ENCODE measurements at regions not wholly inside any gene's neighbourhood (a gene's known extent, or its start where the extent isn't known, plus 50 kb on each side); places are given as distances from the start of the nearest gene placed in this dataset.

DNA sequence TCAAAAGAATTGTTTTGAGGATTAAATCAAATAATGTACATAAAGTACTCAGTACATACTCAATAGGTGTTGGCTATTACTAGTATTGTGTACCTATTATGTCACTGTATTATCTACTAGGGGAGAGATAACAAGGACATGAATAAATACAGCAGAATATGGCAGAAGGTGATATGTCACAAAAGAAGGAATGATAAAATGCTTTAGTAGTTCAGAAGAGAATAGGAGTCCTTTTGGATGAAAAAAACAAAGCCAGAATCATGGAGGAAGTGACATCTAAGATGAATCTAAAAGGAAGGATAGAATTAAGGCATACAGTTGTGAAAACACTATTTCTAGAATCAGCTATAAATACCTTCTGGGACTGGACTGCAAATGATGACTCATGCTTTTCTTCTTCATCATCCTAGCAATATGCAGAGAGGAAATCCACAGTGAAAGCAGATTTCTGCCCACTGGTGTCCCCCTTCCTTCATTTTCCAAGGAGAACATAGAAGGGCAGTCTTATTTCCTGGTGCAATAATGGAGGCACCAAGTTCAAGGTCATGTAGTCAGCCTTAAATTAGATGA lies 98.7 kb downstream of the GLUD2 start:
- Histone ChIP-seq H3K36me3 (ENCODE audit: control insufficient read depth, insufficient read depth, low read length) (no peaks in the 10 kb centered on the region), H3K4me1 (ENCODE audit: control insufficient read depth, insufficient read depth, low read length) (peaks cover 4% of the 10 kb centered on the region), H3K27me3 (ENCODE audit: control insufficient read depth, insufficient read depth, low read length) (peaks cover 3% of the 10 kb centered on the region), H3K9ac (ENCODE audit: low read depth, low read length) (no peak overlapping the region), H3K9me3 (ENCODE audit: control insufficient read depth, insufficient read depth, low read length) (no peaks in the 10 kb centered on the region), H3K4me3 (ENCODE audit: low read depth, low read length) (no peak overlapping the region)

DNA sequence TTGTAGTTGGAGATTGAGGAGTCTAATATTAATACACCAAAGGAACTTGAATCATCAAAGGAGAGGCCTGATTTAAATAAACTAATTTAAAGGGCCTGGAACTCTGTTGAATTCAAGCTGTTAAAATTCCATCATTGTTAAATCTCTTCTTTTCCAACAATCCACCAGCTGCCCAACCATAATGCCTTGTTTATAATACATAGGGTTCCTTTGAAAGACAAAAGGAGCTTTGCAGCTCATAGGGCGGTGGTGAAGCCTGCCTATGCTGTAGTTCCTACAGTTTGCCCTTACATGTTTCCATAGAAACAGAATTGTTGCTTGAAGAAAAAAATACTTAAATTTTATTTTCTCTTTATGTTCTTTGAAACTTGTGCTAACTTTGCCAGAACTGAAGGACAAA lies 102.8 kb downstream of the GLUD2 start:
- no peak overlapping the region for H3K9ac ChIP-seq (ENCODE audit: low read depth, low read length)
- peaks cover 4% of the 10 kb centered on the region for H3K4me1 ChIP-seq (ENCODE audit: control insufficient read depth, insufficient read depth, low read length)
- H3K4me3 ChIP-seq (ENCODE audit: low read depth, low read length), result no peak overlapping the region
- no peaks in the 10 kb centered on the region for H3K36me3 ChIP-seq (ENCODE audit: control insufficient read depth, insufficient read depth, low read length)
- peaks cover 25% of the 10 kb centered on the region for H3K27me3 ChIP-seq (ENCODE audit: control insufficient read depth, insufficient read depth, low read length)
- no peaks in the 10 kb centered on the region for H3K9me3 ChIP-seq (ENCODE audit: control insufficient read depth, insufficient read depth, low read length)

DNA sequence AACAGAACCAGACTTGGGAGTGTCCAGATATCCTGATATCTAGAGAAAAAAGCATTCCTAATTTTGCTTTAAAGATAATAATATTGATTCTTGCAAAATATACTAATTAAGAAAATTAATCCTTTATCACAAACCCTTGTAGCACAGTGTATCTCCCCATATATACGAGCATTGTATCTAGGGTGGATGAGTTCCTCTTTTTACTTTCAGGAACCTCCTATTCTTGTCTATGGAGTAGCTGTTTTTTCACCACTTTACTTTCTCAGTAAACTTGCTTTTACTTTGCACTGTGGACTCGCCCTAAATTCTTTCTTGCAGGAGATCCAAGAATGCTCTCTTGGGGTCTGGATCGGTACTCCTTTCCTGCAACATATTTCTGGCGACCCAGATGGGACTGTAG lies 103.9 kb downstream of the GLUD2 start:
- Histone ChIP-seq H3K4me1 (ENCODE audit: control insufficient read depth, insufficient read depth, low read length) (peaks cover 4% of the 10 kb centered on the region), H3K9ac (ENCODE audit: low read depth, low read length) (no peak overlapping the region), H3K27me3 (ENCODE audit: control insufficient read depth, insufficient read depth, low read length) (peaks cover 25% of the 10 kb centered on the region), H3K36me3 (ENCODE audit: control insufficient read depth, insufficient read depth, low read length) (no peaks in the 10 kb centered on the region), H3K4me3 (ENCODE audit: low read depth, low read length) (no peak overlapping the region), H3K9me3 (ENCODE audit: control insufficient read depth, insufficient read depth, low read length) (no peaks in the 10 kb centered on the region)

DNA sequence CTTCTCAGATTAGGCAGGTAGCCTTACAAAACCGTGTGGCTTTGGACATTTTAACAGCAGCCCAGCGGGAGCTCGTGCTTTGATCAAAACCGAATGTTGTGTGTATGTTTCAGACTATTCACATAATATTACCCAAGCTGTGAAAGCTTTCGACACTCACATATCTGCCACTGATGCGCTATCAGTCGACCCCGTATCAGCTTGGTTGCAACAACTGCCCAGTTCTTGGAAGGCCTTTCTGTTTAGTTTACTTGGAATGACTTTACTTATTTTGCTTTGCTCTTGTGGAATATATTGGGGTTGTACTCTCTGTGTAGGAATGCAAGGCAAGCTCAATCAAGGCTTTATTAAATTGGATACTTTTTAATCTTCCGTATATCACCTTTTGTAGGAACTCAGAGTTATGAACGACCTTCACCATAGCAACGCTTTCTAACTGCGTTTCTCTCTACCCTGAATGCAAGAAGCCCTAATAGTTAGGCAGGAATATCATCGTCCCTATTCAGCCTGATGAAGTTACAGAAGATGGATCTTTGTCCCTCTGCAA lies 107.5 kb downstream of the GLUD2 start:
- no peak overlapping the region for H3K4me3 ChIP-seq (ENCODE audit: low read depth, low read length)
- H3K4me1 ChIP-seq (ENCODE audit: control insufficient read depth, insufficient read depth, low read length), result peaks cover 4% of the 10 kb centered on the region

DNA sequence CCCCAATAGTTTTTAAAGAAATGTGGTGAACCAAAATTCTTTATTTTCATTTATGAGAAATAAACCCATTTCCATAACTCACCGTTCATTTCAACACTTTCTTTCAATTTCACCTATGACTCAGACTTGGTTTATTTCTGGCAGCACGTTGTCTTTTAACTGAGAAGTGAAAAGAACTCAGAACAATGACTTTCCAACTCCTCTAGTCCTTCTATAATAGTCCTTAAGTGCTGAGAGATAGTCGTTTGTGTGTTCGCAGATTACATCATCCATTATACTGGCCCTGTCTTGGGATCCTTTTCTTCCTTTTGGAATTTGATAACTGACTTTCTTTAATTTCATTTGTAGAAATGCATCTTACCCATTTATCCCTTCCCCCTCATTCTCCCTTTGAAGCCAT lies 113.6 kb downstream of the GLUD2 start:
- Histone ChIP-seq H3K9me3 (ENCODE audit: control insufficient read depth, insufficient read depth, low read length) (no peaks in the 10 kb centered on the region), H3K9ac (ENCODE audit: low read depth, low read length) (no peak overlapping the region), H3K27me3 (ENCODE audit: control insufficient read depth, insufficient read depth, low read length) (peaks cover 2% of the 10 kb centered on the region), H3K4me1 (ENCODE audit: control insufficient read depth, insufficient read depth, low read length) (no peaks in the 10 kb centered on the region), H3K36me3 (ENCODE audit: control insufficient read depth, insufficient read depth, low read length) (no peaks in the 10 kb centered on the region), H3K4me3 (ENCODE audit: low read depth, low read length) (no peak overlapping the region)

More for the DNA sequence above, 107.5 kb downstream of the GLUD2 start:
- Histone ChIP-seq H3K9me3 (ENCODE audit: control insufficient read depth, insufficient read depth, low read length) (no peaks in the 10 kb centered on the region), H3K36me3 (ENCODE audit: control insufficient read depth, insufficient read depth, low read length) (no peaks in the 10 kb centered on the region), H3K9ac (ENCODE audit: low read depth, low read length) (no peak overlapping the region), H3K27me3 (ENCODE audit: control insufficient read depth, insufficient read depth, low read length) (peaks cover 22% of the 10 kb centered on the region)

DNA sequence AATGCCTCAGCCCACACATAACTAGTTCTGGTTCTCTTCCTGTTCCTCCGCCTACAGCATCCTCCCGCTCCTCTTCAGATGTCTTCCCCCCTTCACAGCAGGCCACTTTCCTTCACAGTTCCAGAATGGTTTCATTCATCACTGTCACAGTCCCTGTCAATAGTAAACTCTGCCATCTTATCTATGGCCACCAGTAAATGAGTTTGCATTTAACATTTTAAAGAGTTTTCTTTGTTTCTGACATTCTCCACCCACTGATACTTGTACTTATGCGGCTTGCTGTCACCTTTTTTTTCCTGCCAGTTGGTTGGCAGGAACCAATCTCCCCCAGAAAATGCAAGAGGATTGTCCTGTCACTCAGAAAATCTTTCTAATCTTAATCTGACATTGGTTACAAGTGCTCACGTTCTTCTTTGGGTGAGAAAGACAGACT lies 114.1 kb downstream of the GLUD2 start:
- Histone ChIP-seq H3K27me3 (ENCODE audit: control insufficient read depth, insufficient read depth, low read length) (peaks cover 2% of the 10 kb centered on the region), H3K36me3 (ENCODE audit: control insufficient read depth, insufficient read depth, low read length) (no peaks in the 10 kb centered on the region), H3K4me1 (ENCODE audit: control insufficient read depth, insufficient read depth, low read length) (no peaks in the 10 kb centered on the region), H3K4me3 (ENCODE audit: low read depth, low read length) (no peak overlapping the region), H3K9me3 (ENCODE audit: control insufficient read depth, insufficient read depth, low read length) (no peaks in the 10 kb centered on the region), H3K9ac (ENCODE audit: low read depth, low read length) (no peak overlapping the region)

DNA sequence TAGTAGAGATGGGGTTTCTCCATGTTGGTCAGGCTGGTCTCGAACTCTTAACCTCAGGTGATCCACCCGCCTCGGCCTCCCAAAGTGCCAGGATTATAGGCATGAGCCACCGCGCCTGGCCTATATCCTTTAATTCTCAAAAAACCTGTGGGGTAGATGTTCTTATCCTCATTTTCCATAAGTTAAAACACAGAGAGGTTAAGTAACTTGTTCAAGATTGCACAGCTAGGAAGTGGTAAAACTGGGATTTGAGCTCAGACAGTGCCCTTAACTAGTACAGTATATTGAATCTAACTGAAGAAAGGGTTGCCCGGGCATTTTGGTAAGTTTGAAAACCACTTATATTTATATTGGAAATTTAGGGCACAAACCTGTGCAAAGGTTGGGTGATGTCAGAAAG lies 116.0 kb downstream of the GLUD2 start:
- no peaks in the 10 kb centered on the region for H3K36me3 ChIP-seq (ENCODE audit: control insufficient read depth, insufficient read depth, low read length)
- no peak overlapping the region for H3K9ac ChIP-seq (ENCODE audit: low read depth, low read length)
- H3K4me1 ChIP-seq (ENCODE audit: control insufficient read depth, insufficient read depth, low read length), result no peaks in the 10 kb centered on the region
- no peak overlapping the region for H3K4me3 ChIP-seq (ENCODE audit: low read depth, low read length)
- H3K9me3 ChIP-seq (ENCODE audit: control insufficient read depth, insufficient read depth, low read length), result no peaks in the 10 kb centered on the region
- H3K27me3 ChIP-seq (ENCODE audit: control insufficient read depth, insufficient read depth, low read length), result peaks cover 2% of the 10 kb centered on the region

DNA sequence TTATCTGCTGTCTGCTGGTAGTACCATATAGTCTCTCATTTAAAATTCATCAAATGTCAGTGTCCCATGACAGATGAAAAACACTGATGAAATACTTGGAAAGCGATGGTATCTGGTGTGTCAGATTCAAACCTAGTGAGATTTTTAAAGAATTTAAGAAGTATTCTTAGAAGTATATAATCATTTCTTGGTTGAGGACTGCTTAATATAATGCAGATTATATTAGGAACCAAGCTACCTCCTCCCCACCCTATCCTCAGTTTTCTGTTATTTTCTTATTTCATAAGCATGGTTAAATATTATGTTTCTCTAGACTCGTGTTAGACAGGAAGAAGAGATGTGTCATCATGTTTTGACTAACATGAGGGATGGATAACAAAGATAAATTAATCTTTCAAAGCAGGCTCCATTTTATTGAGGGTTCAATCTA lies 118.5 kb downstream of the GLUD2 start:
- Histone ChIP-seq H3K9ac (ENCODE audit: low read depth, low read length) (no peak overlapping the region), H3K27me3 (ENCODE audit: control insufficient read depth, insufficient read depth, low read length) (peaks cover 2% of the 10 kb centered on the region), H3K36me3 (ENCODE audit: control insufficient read depth, insufficient read depth, low read length) (no peaks in the 10 kb centered on the region), H3K9me3 (ENCODE audit: control insufficient read depth, insufficient read depth, low read length) (no peaks in the 10 kb centered on the region), H3K4me1 (ENCODE audit: control insufficient read depth, insufficient read depth, low read length) (no peaks in the 10 kb centered on the region), H3K4me3 (ENCODE audit: low read depth, low read length) (no peak overlapping the region)

DNA sequence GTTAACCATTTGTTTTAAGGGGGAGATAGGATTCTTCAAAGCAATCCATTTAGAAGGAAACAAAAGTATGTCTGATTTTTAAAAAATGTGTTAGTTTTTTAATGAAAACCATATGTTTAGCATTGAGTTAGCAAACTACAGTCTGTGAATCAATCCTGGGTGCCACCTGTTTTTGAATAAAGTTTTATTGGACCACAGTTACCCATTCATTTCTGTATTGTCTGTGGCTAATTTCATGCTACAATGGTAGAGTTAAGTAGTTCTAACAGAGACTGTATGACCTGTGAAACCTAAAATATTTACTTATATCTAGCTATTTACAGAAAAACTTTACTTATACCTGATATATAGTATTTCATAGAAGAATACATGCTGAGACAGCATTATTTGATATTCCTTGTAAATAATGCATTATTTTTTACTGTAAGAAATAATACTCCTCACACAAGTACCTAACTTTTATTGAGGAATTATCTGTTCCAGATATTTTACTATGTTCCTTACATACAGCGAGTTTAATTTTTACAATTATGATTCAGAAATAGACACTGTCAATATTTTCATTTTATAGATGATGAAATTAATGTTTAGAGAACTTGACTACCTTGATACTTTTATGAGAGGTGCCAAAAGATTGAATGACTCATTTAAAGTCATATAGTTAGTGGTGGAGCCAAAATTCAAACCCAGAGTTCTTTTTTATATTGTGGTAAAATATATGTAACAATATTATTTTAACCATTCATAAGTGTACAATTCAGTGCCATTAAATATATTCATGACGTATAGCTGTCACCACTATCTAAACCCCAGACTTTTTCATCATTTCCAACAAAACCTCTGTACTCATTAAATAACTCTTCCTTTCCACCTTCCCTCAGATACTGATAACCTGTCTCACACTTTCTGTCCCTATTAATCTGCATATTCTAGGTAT lies 122.0 kb downstream of the GLUD2 start:
- Histone ChIP-seq H3K9me3 (ENCODE audit: control insufficient read depth, insufficient read depth, low read length) (no peaks in the 10 kb centered on the region), H3K4me1 (ENCODE audit: control insufficient read depth, insufficient read depth, low read length) (no peaks in the 10 kb centered on the region), H3K36me3 (ENCODE audit: control insufficient read depth, insufficient read depth, low read length) (no peaks in the 10 kb centered on the region), H3K4me3 (ENCODE audit: low read depth, low read length) (no peak overlapping the region), H3K27me3 (ENCODE audit: control insufficient read depth, insufficient read depth, low read length) (no peaks in the 10 kb centered on the region), H3K9ac (ENCODE audit: low read depth, low read length) (no peak overlapping the region)

DNA sequence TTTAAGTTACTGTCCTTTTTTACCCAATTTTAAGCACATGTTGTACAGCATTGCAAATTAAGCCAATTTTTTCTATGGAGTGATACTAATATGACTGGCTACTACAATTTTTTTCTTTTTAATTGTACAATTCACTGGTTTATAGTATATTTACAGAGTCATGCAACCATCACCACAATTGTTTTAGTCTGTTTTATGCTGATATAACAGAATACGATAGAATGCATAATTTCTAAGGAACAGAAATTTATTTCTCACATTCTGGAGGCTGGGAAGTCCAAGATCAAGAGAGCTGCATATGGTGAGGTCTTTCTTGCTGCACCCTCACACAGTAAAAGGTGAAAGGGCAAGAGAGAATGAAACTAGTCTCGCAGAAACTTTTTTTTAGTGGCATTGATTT lies 125.3 kb downstream of the GLUD2 start:
- Histone ChIP-seq H3K27me3 (ENCODE audit: control insufficient read depth, insufficient read depth, low read length) (no peaks in the 10 kb centered on the region), H3K4me3 (ENCODE audit: low read depth, low read length) (no peak overlapping the region), H3K36me3 (ENCODE audit: control insufficient read depth, insufficient read depth, low read length) (no peaks in the 10 kb centered on the region), H3K4me1 (ENCODE audit: control insufficient read depth, insufficient read depth, low read length) (no peaks in the 10 kb centered on the region), H3K9ac (ENCODE audit: low read depth, low read length) (no peak overlapping the region), H3K9me3 (ENCODE audit: control insufficient read depth, insufficient read depth, low read length) (no peaks in the 10 kb centered on the region)

DNA sequence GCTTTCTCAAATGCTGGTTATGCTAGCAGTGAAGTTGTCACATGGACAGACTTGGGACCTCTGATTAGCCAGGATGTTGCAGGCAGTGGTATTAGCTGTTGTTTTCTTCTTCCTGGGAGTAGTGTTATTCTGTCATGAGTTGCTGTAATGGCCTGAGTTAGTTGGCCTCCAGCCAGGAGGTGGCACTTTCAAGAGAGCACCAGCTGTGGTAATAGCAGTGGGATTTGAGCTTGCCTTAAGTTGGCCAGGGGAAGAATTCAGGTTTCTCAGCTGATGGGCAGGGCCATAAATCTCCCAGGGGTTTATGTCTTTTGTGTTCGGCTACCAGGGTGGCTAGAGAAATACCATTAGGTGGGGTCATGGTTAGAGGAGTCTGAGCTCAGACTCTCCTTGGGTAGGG lies 132.6 kb downstream of the GLUD2 start:
- no peak overlapping the region for H3K4me3 ChIP-seq (ENCODE audit: low read depth, low read length)
- H3K36me3 ChIP-seq (ENCODE audit: control insufficient read depth, insufficient read depth, low read length), result no peaks in the 10 kb centered on the region
- no peaks in the 10 kb centered on the region for H3K9me3 ChIP-seq (ENCODE audit: control insufficient read depth, insufficient read depth, low read length)
- H3K27me3 ChIP-seq (ENCODE audit: control insufficient read depth, insufficient read depth, low read length), result no peaks in the 10 kb centered on the region
- no peak overlapping the region for H3K9ac ChIP-seq (ENCODE audit: low read depth, low read length)
- H3K4me1 ChIP-seq (ENCODE audit: control insufficient read depth, insufficient read depth, low read length), result no peaks in the 10 kb centered on the region

DNA sequence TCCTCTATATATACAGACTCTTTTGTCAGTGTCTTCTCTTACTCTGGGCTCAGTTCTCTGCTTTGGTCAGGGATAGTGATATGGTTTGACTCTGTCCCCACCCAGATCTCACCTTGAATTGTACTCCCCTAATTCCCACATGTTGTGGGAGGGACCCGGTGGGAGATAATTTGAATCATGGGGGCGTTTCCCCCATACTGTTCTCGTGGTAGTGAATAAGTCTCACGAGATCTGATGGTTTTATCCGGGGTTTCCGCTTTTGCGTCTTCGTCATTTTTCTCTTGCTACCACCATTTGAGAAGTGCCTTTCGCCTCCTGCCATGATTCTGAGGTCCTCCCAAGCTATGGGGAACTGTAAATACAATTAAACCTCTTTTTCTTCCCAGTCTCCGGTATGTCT lies 144.4 kb downstream of the GLUD2 start:
- H3K36me3 ChIP-seq (ENCODE audit: control insufficient read depth, insufficient read depth, low read length), result no peaks in the 10 kb centered on the region
- no peaks in the 10 kb centered on the region for H3K4me1 ChIP-seq (ENCODE audit: control insufficient read depth, insufficient read depth, low read length)
- no peaks in the 10 kb centered on the region for H3K9me3 ChIP-seq (ENCODE audit: control insufficient read depth, insufficient read depth, low read length)
- no peaks in the 10 kb centered on the region for H3K27me3 ChIP-seq (ENCODE audit: control insufficient read depth, insufficient read depth, low read length)
- no peak overlapping the region for H3K4me3 ChIP-seq (ENCODE audit: low read depth, low read length)
- H3K9ac ChIP-seq (ENCODE audit: low read depth, low read length), result no peak overlapping the region
